Bone marrow (tissue), 2 donors: ENCODE measurements at regions not wholly inside any gene's neighbourhood (a gene's known extent, or its start where the extent isn't known, plus 50 kb on each side); places are given as distances from the start of the nearest gene placed in this dataset.

Experiments
- DNase-seq, 2 donors: peaks; one replicate each; lab custom pipeline; 2025; lab: John Stamatoyannopoulos, UW

- DNase-seq = no peak
These were observed 50.3 kb upstream of the HMHB1 start for GRCh38 chr5:143761663-143762062.

GRCh38 chr5:143760755-143761154, 51.2 kb upstream of the HMHB1 start:
- no peak for DNase-seq

GRCh38 chr5:143760131-143760505, 51.8 kb upstream of the HMHB1 start:
- DNase-seq = no peak

- no peak for DNase-seq
These were observed 52.4 kb upstream of the HMHB1 start for GRCh38 chr5:143759396-143760130.

- no peak for DNase-seq
These were observed 53.2 kb upstream of the HMHB1 start for GRCh38 chr5:143758750-143759149.

- DNase-seq = no peak
These were observed 53.9 kb upstream of the HMHB1 start for GRCh38 chr5:143758015-143758414.

- DNase-seq = no peak
These were observed 54.8 kb upstream of the HMHB1 start for GRCh38 chr5:143757116-143757515.

GRCh38 chr5:143755966-143756365, 56.0 kb upstream of the HMHB1 start:
- no peak for DNase-seq

- no peak for DNase-seq
These were observed 59.7 kb upstream of the HMHB1 start for GRCh38 chr5:143752165-143752850.

- DNase-seq = no peak
These were observed 60.6 kb upstream of the HMHB1 start for GRCh38 chr5:143751342-143751741.

- no peak for DNase-seq
These were observed 62.3 kb upstream of the HMHB1 start for GRCh38 chr5:143749581-143750205.

- no peak for DNase-seq
These were observed 63.4 kb upstream of the HMHB1 start for GRCh38 chr5:143748516-143748915.

- DNase-seq = no peak
These were observed 69.0 kb upstream of the HMHB1 start for GRCh38 chr5:143742951-143743350.

- peak in 1 of 2 donors; percentile 23 for DNase-seq
These were observed 70.5 kb upstream of the HMHB1 start for GRCh38 chr5:143741421-143741820.

- DNase-seq = no peak
These were observed 71.0 kb upstream of the HMHB1 start for GRCh38 chr5:143740956-143741355.

GRCh38 chr5:143739746-143740145, 72.2 kb upstream of the HMHB1 start:
- DNase-seq = no peak

GRCh38 chr5:143738417-143739401, 73.3 kb upstream of the HMHB1 start:
- no peak for DNase-seq

GRCh38 chr5:143737062-143737461, 74.9 kb upstream of the HMHB1 start:
- no peak for DNase-seq

- DNase-seq = no peak
These were observed 77.5 kb upstream of the HMHB1 start for GRCh38 chr5:143734456-143734780.

- no peak for DNase-seq
These were observed 78.1 kb upstream of the HMHB1 start for GRCh38 chr5:143733665-143734455.

- DNase-seq = no peak
These were observed 79.6 kb upstream of the HMHB1 start for GRCh38 chr5:143732402-143732801.
